NCI-H2196 (cell line): ENCODE measurements at regions not wholly inside any gene's neighbourhood (a gene's known extent, or its start where the extent isn't known, plus 50 kb on each side); places are given as distances from the start of the nearest gene placed in this dataset.

Experiments used
- DNase-seq: peaks from one replicate; lab custom pipeline; 2025; ENCODE audit not compliant: unreplicated experiment; lab: John Stamatoyannopoulos, UW

GRCh38 chr22:49365191-49365837 lies 462.4 kb downstream of the BRD1 start:
- no peak for DNase-seq

GRCh38 chr22:49364398-49364797 lies 463.3 kb downstream of the BRD1 start:
- no peak for DNase-seq

- DNase-seq, result no peak
Observed at GRCh38 chr22:49363526-49364230, 464.0 kb downstream of the BRD1 start.

- DNase-seq, result no peak
Observed at GRCh38 chr22:49362211-49362839, 465.3 kb downstream of the BRD1 start.

- DNase-seq, result no peak
Observed at GRCh38 chr22:49361164-49361563, 466.5 kb downstream of the BRD1 start.

GRCh38 chr22:49360746-49361145 lies 466.9 kb downstream of the BRD1 start:
- no peak for DNase-seq

GRCh38 chr22:49359076-49359475 lies 468.6 kb downstream of the BRD1 start:
- DNase-seq, result no peak

- DNase-seq, result no peak
Observed at GRCh38 chr22:49357661-49358440, 469.8 kb downstream of the BRD1 start.

GRCh38 chr22:49356428-49356827 lies 471.2 kb downstream of the BRD1 start:
- no peak for DNase-seq

- no peak for DNase-seq
Observed at GRCh38 chr22:49355211-49355920, 472.3 kb downstream of the BRD1 start.

GRCh38 chr22:49354516-49355210 lies 473.0 kb downstream of the BRD1 start:
- no peak for DNase-seq

- DNase-seq, result no peak
Observed at GRCh38 chr22:49353235-49353634, 474.4 kb downstream of the BRD1 start.

GRCh38 chr22:49352361-49353169 lies 475.1 kb downstream of the BRD1 start:
- no peak for DNase-seq

- no peak for DNase-seq
Observed at GRCh38 chr22:49351761-49352227, 475.9 kb downstream of the BRD1 start.

- DNase-seq, result no peak
Observed at GRCh38 chr22:49350441-49351121, 477.1 kb downstream of the BRD1 start.

- DNase-seq, result no peak
Observed at GRCh38 chr22:49349841-49350381, 477.8 kb downstream of the BRD1 start.

GRCh38 chr22:49349181-49349835 lies 478.4 kb downstream of the BRD1 start:
- DNase-seq, result no peak

GRCh38 chr22:49348631-49349030 lies 479.0 kb downstream of the BRD1 start:
- DNase-seq, result no peak
